CD14-positive monocyte (primary cell): ENCODE measurements at regions not wholly inside any gene's neighbourhood (a gene's known extent, or its start where the extent isn't known, plus 50 kb on each side); places are given as distances from the start of the nearest gene placed in this dataset.

Source experiments
- DNase-seq, 3 donors: peaks; one replicate each; pipeline ENCODE4 v3.0.0-alpha.2; 2011 to 2022
- H2AFZ ChIP-seq: 2 replicates; pipeline ENCODE4 v1.6.0; 2012; ENCODE audit warnings: mild to moderate bottlenecking, low read depth, low read length, inconsistent platforms; ENCODE audit not compliant: insufficient read depth, poor library complexity, severe bottlenecking
- H3K27ac ChIP-seq, 2 donors: 1 replicate in 1 of 2; 2 replicates in 1 of 2; pipeline ENCODE4 v1.5.1; 2012 to 2013; ENCODE audit warnings: low read length in 2 of 2, control low read depth in 1 of 2, inconsistent platforms in 1 of 2, low read depth in 1 of 2, mild to moderate bottlenecking in 1 of 2
- H3K27me3 ChIP-seq, 2 donors: one replicate each; pipeline versions ENCODE4 v1.6.0 to v1.6.1; 2011 to 2013; ENCODE audit warnings: low read length in 2 of 2; ENCODE audit not compliant: control insufficient read depth in 2 of 2, insufficient read depth in 2 of 2
- H3K36me3 ChIP-seq, 2 donors: replicated peaks in 1 of 2; 1 replicate in 1 of 2; 2 replicates in 1 of 2; pipeline versions ENCODE4 v1.5.1 to v1.6.1; 2012 to 2013; ENCODE audit warnings: low read length in 2 of 2, control low read depth in 1 of 2, inconsistent platforms in 1 of 2, mild to moderate bottlenecking in 1 of 2; ENCODE audit not compliant: insufficient read depth in 2 of 2, control insufficient read depth in 1 of 2
- H3K4me1 ChIP-seq, 2 donors: 1 replicate in 1 of 2; 2 replicates in 1 of 2; pipeline versions ENCODE4 v1.5.1 to v1.6.1; 2012 to 2013; ENCODE audit warnings: low read length in 2 of 2, control low read depth in 1 of 2, inconsistent platforms in 1 of 2, mild to moderate bottlenecking in 1 of 2, moderate library complexity in 1 of 2; ENCODE audit not compliant: insufficient read depth in 2 of 2, control insufficient read depth in 1 of 2
- H3K4me2 ChIP-seq: replicated peaks from 2 replicates; pipeline ENCODE3; 2012; ENCODE audit warnings: low read length, moderate library complexity, mild to moderate bottlenecking; ENCODE audit not compliant: poor library complexity, severe bottlenecking; ENCODE audit errors: extremely low read depth
- H3K4me3 ChIP-seq, 3 experiments: fragments of 200-600 bp in 1 of 3; sonication (generic) in 1 of 3; replicated peaks in 1 of 3; 1 replicate in 2 of 3; 2 replicates in 1 of 3; pipeline ENCODE4 v1.5.1; 2011 to 2013; ENCODE audit warnings: low read length in 3 of 3, mild to moderate bottlenecking in 3 of 3, control low read depth in 2 of 3, low read depth in 2 of 3, inconsistent platforms in 1 of 3, moderate library complexity in 1 of 3
- H3K79me2 ChIP-seq: 2 replicates; pipeline ENCODE4 v1.6.0; 2012; ENCODE audit warnings: mild to moderate bottlenecking, control low read depth, inconsistent platforms, low read length, moderate library complexity; ENCODE audit not compliant: insufficient read depth
- H3K9ac ChIP-seq: 2 replicates; pipeline ENCODE4 v1.6.0; 2017; ENCODE audit warnings: low read length, mild to moderate bottlenecking; ENCODE audit not compliant: insufficient read depth, poor library complexity, severe bottlenecking
- H3K9me3 ChIP-seq, 2 donors: replicated peaks in 1 of 2; 1 replicate in 1 of 2; 2 replicates in 1 of 2; pipeline versions ENCODE4 v1.5.1 to v1.6.1; 2012 to 2013; ENCODE audit warnings: low read length in 2 of 2, control low read depth in 1 of 2; ENCODE audit not compliant: control insufficient read depth in 1 of 2, insufficient read depth in 1 of 2
- H4K20me1 ChIP-seq: 2 replicates; pipeline ENCODE4 v1.6.0; 2012; ENCODE audit warnings: mild to moderate bottlenecking, low read length, control low read depth, moderate library complexity; ENCODE audit not compliant: insufficient read depth
- H3K27ac Mint-ChIP-seq, 7 donors: one replicate each; pipeline ENCODE4 v1.8.0; 2020; ENCODE audit warnings: mild to moderate bottlenecking in 7 of 7, mixed read lengths in 7 of 7, moderate library complexity in 6 of 7, inconsistent platforms in 2 of 7
- H3K27me3 Mint-ChIP-seq, 3 donors: one replicate each; pipeline ENCODE4 v1.8.0; 2021 to 2022; ENCODE audit warnings: low read depth in 3 of 3, mild to moderate bottlenecking in 3 of 3, mixed read lengths in 3 of 3, moderate library complexity in 3 of 3, inconsistent platforms in 1 of 3
- H3K36me3 Mint-ChIP-seq, 2 donors: one replicate each; pipeline ENCODE4 v1.8.0; 2020; ENCODE audit warnings: mixed read lengths in 2 of 2, inconsistent platforms in 1 of 2, mild to moderate bottlenecking in 1 of 2
- H3K4me1 Mint-ChIP-seq: one replicate; pipeline ENCODE4 v1.8.0; 2020; ENCODE audit warnings: mild to moderate bottlenecking, mixed read lengths
- H3K4me3 Mint-ChIP-seq, 2 donors: one replicate each; pipeline ENCODE4 v1.8.0; 2020; ENCODE audit warnings: mild to moderate bottlenecking in 2 of 2, mixed read lengths in 2 of 2, moderate library complexity in 1 of 2
- H3K9me3 Mint-ChIP-seq, 7 donors: one replicate each; pipeline ENCODE4 v1.8.0; 2020 to 2022; ENCODE audit warnings: mixed read lengths in 7 of 7, mild to moderate bottlenecking in 6 of 7, moderate library complexity in 6 of 7, inconsistent platforms in 2 of 7
- WGBS: methylation state at CpG from one replicate; pipeline ENCODE4 v1.1.5; 2013; ENCODE audit warnings: missing lambda C conversion rate; ENCODE audit not compliant: insufficient coverage; 5-methylcytosine and 5-hydroxymethylcytosine counted together
- intact Hi-C, 2 donors: fragments of 100-400 bp; cut with micrococcal nuclease; formaldehyde crosslinking; loops; one replicate each; pipeline versions ENCODE4 v1.15.0 to v1.15.1; 2023
- TF ChIP-seq, protein P1 (sequence below): fragments of 200-600 bp; IDR thresholded peaks from one replicate; pipeline ENCODE4 v1.8.0; 2022; ENCODE audit warnings: antibody characterized with exemption, mild to moderate bottlenecking

DNA sequence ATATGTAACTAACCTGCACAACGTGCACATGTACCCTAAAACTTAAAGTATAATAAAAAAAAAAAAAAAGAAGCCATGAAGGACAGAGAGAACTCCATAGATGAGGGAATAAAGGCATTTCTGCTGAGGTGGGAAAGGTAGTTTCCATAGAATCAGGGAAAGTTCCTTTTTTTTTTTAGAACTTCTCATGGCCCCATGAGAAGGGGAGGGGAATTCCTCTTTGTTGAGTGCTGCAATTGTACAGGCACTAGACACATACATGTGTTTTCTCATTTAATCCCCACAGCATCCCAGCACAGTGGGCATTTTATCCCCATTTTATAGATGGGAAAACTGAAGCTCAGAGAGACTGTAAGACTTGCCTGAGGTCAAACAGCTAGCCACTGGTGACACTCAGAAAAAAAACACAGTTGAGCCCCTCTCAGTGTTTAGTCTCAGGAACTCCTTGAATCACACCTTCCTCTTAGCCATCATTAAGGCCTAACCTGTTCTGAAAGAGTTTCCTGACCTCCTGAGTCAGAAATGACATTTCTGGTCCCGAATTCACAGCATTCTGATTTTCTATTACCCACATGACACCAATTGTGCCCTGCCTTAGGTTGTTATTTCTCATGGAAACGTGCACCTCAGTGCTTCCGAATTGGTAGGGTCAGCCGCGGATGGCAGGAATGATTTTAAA lies 189.3 kb upstream of the G2E3 start:
- Histone ChIP-seq H3K4me3 (no peak overlapping the region), H4K20me1 (no peaks in the 10 kb centered on the region), H3K79me2 (no peaks in the 10 kb centered on the region), H3K36me3 (no peaks in the 10 kb centered on the region), H3K9ac (no peak overlapping the region), H3K4me2 (no peak overlapping the region), H3K4me1 (no peaks in the 10 kb centered on the region), H2AFZ (no peak overlapping the region), H3K27ac (no peak overlapping the region), H3K9me3 (no peaks in the 10 kb centered on the region), H3K27me3 (no peaks in the 10 kb centered on the region)
- Mint-ChIP-seq H3K27me3 (peaks cover 0 to under 1% (median 0%) of the 10 kb centered on the region in 3 donors), H3K4me1 (peaks cover 3% of the 10 kb centered on the region), H3K9me3 (no peaks in the 10 kb centered on the region), H3K27ac (no peak overlapping the region), H3K4me3 (no peak overlapping the region), H3K36me3 (no peaks in the 10 kb centered on the region)
- no CpG with 5 or more reads among the region's 6 CpGs for WGBS
- intact Hi-C loops, result loop anchor here in 1 of 2 donors (10.0 kb wide), 1 partner anchor 245 kb away; no protein-coding TSS in a partner anchor
- TF ChIP-seq, protein P1, sequence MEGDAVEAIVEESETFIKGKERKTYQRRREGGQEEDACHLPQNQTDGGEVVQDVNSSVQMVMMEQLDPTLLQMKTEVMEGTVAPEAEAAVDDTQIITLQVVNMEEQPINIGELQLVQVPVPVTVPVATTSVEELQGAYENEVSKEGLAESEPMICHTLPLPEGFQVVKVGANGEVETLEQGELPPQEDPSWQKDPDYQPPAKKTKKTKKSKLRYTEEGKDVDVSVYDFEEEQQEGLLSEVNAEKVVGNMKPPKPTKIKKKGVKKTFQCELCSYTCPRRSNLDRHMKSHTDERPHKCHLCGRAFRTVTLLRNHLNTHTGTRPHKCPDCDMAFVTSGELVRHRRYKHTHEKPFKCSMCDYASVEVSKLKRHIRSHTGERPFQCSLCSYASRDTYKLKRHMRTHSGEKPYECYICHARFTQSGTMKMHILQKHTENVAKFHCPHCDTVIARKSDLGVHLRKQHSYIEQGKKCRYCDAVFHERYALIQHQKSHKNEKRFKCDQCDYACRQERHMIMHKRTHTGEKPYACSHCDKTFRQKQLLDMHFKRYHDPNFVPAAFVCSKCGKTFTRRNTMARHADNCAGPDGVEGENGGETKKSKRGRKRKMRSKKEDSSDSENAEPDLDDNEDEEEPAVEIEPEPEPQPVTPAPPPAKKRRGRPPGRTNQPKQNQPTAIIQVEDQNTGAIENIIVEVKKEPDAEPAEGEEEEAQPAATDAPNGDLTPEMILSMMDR, result no peak
- DNase-seq, result no peak

DNA sequence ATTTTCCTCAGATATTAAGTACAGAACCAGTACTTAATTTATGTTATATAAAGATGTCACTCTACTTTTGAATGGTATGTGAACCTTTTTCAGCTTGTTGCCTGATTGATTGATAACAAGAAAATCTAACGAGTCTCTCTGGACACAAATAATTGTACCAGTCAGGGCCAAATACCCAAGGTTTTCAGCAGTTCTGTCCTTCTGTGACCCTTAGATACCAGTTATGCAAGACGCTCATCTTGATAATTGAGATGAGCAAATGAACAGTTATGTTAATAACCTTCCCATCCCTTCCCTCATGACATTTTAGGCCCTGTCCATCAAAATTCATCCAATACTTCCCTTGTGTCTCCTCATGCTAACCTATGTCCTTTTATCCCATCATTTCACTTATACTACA lies 185.9 kb upstream of the G2E3 start:
- H3K27me3 ChIP-seq, result peaks cover 2 to 4% of the 10 kb centered on the region in 2 donors
- no peaks in the 10 kb centered on the region for H3K9me3 Mint-ChIP-seq
- H3K4me1 ChIP-seq, result no peaks in the 10 kb centered on the region
- DNase-seq, result no peak
- H3K4me3 ChIP-seq, result no peak overlapping the region
- no peak overlapping the region for H3K27ac Mint-ChIP-seq
- H3K9me3 ChIP-seq, result no peaks in the 10 kb centered on the region
- H3K27ac ChIP-seq, result no peak overlapping the region
- no peaks in the 10 kb centered on the region for H3K36me3 ChIP-seq
- peaks cover 3% of the 10 kb centered on the region for H3K4me1 Mint-ChIP-seq
- H3K4me2 ChIP-seq, result no peak overlapping the region
- no peak overlapping the region for H3K9ac ChIP-seq
- intact Hi-C loops, result loop anchor here in 1 of 2 donors (10.0 kb wide), 1 partner anchor 242 kb away; no protein-coding TSS in a partner anchor
- TF ChIP-seq, protein P1, result no peak
- H4K20me1 ChIP-seq, result no peaks in the 10 kb centered on the region
- H2AFZ ChIP-seq, result no peak overlapping the region
- H3K4me3 Mint-ChIP-seq, result no peak overlapping the region
- H3K79me2 ChIP-seq, result no peaks in the 10 kb centered on the region
- no CpG with 5 or more reads among the region's 2 CpGs for WGBS
- no peaks in the 10 kb centered on the region for H3K36me3 Mint-ChIP-seq
- peaks cover 0 to 5% (median 2%) of the 10 kb centered on the region in 3 donors for H3K27me3 Mint-ChIP-seq
